Loucy (cell line): ENCODE measurements at regions not wholly inside any gene's neighbourhood (a gene's known extent, or its start where the extent isn't known, plus 50 kb on each side); places are given as distances from the start of the nearest gene placed in this dataset.

ENCODE experiments used
- CTCF ChIP-seq: fragments of 200-600 bp; sonication (generic); conservative IDR thresholded peaks from 2 replicates; pipeline ENCODE4 v1.5.1; 2014; ENCODE audit warnings: mild to moderate bottlenecking, antibody characterized with exemption, low read length
- EZH2phosphoT487 ChIP-seq: fragments of 200-600 bp; IDR thresholded peaks from 2 replicates; pipeline ENCODE4 v1.6.1; 2018; ENCODE audit warnings: antibody characterized with exemption, mild to moderate bottlenecking, moderate library complexity, borderline replicate concordance

- TF ChIP-seq CTCF (no peak), EZH2phosphoT487 (no peak)
Observed at GRCh38 chr7:17150018-17150417, 148.4 kb upstream of the AHR start.
